A204.1 (cell line): ENCODE measurements at regions not wholly inside any gene's neighbourhood (a gene's known extent, or its start where the extent isn't known, plus 50 kb on each side); places are given as distances from the start of the nearest gene placed in this dataset.

Experiments used
- FAIRE-seq: peaks from 2 replicates; lab custom pipeline; 2012; peaks lifted over from hg19 to GRCh38; lab: Jason Lieb, UNC

DNA sequence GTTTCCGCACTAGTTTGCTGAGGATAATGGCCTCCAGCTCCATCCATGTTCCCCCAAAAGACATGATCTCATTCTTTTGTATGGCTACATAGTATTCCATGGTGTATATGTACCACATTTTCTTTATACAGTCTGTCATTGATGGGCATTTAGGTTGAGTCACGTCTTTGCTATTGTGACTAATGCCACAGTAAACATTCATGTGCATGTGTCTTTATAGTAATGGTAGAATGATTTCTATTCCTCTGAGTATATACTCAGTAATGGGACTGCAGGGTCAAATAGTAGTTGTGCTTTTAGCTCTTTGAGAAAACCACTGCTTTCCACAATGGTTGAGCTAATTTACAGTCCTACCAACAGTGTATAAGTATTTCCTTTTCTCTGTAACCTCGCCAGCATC is 78.3 kb upstream of the BCL9 start:
- FAIRE-seq: no peak

DNA sequence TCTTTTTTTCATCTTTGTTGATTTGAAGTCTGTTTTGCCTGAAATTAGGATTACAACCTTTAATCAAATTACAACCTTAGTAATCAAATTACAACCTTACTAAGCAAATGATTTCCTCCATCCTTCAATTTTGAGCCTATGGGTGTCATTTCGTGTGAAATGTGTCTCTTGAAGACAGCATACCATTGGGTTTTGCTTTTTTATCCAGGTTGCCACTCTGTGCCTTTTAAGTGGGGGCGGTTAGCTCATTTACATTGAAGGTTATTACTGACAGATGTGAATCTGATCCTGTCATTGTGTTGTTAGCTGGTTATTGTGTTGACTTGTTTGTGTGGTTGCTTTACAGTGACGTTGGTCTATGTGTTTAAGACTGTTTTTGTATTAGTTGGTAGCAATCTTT is 74.8 kb upstream of the BCL9 start:
- no peak for FAIRE-seq

DNA sequence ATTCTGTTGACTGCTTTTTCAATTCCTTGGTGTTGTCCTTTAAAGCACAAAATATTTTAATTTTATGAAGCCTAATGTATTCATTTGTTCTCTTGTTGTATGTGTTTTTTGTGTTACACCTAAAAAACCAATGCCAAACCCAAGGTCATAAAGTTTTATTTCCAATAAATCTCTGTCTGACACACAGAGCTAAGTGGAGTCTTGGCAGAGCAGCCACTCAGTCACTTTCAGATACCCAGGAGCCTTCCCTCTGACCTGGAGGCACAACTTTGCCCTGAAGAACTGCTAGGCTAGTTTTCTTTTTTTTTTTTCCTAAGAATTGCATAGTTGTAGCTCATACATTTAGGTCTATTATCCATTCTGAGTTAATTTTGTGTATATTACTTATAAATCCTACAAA is 71.2 kb upstream of the BCL9 start:
- FAIRE-seq: no peak

DNA sequence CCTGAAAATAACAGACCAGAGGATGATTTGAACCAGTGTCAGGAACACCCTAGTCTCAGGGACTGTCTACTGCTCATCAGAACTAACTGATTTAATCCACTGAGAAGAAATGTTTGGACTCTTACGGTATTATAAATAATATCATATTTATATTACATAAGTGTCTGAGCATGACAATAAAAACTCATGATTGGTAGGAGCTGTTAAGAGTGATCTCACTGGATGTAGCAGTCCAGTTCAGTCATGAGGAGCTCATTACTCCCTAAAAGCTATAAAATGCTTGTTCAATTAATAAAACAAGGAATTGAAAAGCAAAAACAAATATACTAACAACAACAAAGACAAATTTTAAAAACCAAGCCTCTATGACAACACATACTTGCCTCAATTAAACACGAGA is 68.8 kb upstream of the BCL9 start:
- FAIRE-seq: no peak

DNA sequence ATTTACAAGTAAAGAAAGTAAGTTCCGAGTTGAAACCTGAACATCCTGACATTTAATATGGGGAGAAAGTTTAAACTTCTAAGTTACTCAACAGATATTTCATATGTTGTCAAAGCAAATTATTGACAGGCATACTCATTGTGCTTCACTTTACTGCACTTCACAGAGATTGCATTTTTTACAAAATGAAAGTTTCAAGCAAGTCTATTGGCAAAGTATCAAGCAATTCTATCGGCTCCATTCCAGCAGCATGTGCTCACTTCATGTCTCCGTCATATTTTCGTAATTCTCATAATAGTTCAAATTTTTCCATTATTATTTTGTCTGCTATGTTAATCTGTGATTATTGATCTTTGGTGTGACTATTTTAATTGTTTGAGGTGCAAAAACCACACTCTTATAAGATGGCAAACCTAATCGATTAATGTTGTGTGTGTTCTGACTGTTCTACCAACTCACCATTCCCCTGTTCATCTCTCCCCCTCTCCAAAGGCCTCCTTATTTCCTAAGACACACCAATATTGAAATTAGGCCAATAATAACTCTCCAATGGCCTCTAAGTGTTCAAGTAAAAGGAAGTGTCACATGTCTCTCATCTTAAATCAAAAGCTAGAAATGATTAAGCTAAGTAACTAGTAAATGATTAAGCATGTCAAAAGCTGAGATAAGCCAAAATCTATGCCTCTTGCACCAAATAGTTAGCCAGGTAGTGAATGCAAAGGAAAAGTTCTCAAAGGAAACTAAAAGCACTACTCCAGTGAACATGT is 68.2 kb upstream of the BCL9 start:
- no peak for FAIRE-seq

DNA sequence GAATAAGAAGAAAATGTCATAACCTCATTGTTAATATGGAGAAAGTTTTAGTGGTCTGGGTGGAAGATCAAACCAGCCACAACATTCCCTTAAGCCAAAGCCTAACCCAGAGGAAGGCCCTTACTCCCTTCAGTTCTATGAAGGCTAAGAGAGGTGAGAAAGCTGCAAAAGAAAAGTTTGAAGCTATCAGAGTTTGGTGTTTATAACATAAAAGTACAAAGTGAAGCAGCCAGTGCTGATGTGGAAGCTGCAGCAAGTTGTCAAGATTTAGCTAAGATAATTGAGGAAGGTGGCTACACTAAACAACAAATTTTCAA is 67.6 kb upstream of the BCL9 start:
- no peak for FAIRE-seq

DNA sequence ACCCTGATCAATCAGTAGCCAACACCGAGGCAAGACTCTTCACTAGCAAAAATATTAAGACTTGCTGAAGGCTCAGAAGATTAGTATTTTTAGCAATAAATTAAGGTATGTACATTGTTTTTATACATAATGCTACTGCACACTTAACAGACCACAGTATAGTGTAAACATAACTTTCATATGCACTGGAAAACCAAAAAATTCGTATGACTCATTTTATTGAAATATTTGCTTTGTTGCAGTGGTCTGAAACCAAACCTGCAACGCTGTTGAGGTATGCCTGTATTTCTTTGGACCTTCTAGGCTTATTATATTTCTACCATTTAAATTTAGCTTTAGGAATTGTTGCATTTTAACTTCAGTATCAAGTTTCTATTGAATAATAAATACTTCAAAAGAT is 65.8 kb upstream of the BCL9 start:
- no peak for FAIRE-seq

DNA sequence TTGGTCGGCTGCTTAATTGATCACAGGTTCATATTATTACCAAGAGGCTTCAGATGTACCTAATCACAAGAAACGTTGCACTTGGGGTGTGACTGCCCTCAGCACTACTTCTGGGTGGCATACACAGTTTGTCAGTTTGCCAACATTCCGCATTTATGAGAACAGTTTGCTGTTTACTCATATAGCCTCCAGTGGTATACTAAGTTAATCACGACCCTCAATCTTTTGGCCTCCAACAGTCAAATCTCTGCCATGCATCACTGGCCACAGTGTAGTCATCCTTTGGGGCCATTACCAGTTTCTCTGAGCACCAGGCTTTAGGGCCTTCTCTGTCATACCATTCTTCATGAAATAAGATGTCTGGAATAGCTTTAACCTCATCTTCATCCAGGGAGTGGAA is 62.8 kb upstream of the BCL9 start:
- FAIRE-seq: no peak

DNA sequence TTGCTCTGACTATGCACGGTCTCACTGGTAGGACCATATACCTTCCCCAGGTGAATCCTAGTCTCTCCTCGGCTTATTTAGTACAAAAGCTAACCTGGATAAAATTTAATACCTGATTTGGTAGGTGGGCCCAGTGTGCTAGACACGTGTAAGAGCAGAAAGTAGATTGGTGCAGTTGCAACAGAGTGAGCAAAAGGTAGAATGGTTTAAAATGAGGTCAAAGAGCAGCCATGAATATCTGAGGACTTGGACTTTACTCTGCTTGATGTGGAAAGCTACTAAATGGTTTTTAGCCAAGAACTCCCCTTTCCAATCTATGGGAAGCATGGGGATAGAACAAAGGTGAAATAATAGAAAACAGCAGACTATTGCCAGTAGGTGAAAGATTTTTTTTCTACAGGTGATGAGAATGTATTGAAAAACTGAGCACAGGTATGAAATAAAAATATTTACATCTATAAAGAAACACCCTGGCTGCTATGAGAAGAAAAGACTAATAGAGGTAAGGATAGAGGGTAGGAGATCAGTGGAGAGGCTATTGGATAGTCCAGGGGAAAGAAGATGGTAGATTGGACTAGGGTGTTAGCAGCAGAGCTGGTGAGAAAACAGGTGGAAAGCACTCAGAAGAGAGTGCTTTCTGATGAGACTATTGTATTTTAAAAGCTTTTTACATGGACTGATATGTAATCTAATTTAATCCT is 61.3 kb upstream of the BCL9 start:
- FAIRE-seq: no peak

DNA sequence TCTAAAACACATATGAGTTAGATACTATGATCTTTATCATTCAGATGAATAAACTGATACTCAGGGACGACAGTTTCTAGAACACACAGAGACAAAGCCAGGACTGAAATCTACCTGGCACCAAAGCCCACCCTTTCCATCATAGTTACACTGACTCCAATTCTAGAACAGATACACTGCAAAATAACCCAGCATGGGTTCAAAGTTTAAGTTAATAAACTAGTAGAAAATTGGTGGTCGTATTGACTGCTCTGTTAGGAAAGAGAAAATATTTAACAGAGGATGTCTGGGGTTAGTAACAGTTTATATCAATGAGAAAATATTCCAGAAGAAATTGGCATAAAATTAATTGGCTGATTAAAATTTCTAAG is 60.8 kb upstream of the BCL9 start:
- no peak for FAIRE-seq

DNA sequence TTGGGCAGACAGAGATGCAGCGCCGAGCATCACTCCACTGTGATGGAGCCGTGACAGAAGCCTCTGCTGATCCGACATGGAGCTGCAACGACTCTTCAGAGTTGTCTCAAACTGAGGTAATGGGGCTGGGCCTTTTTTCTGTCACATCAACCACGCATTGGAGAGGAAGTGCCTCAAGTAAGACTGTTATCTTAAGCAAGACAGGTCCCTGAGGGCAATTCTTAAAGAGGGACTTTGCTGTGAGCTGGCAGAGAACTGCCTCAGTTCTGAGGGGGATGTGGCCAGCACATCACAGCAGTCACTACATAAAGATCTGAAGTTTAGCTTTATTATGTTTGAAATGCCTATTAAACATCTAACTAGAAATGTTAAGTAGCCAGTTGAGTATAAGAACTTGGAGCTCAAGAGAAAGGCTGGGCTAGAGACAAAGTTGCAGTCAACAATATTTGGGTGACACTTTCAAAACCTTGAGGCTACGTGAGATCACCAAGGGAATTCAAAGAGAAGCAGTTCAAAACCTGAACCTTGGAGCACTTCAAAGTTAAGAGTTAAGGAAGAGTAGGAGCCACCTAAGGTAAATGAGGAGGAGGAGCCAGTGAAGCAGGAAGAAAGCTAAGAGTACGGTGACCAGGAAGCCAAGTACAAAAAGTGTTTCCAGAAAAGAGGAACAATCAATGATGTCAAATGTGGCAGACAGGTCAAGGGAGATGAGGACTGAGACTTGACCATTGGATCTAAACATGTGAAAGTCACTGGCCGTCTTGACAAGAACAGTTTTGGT is 54.2 kb upstream of the BCL9 start:
- FAIRE-seq: no peak

DNA sequence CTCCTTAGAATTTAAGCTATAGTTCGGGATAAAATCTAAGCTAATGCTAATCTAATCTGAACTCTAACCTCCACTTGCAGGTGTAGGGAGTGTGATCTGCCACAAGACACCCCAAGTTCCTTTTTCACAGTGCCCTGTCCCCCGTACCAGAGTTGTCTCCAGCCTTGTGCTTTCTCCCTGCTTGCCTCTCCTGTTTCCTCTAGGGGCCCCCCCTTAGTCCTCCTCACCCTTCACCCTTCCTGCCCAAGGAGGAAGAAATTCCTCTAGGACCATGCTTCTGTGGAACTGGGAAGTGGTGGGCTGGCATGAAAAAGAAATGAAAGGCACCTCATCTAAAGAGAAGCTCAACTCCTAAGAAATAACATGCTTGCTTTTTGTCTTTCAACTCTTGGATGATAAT is 50.2 kb upstream of the BCL9 start:
- FAIRE-seq: no peak
